ENCODE measurements at regions not wholly inside any gene's neighbourhood (a gene's known extent, or its start where the extent isn't known, plus 50 kb on each side); places are given as distances from the start of the nearest gene placed in this dataset.

- no peak for DNase-seq (ENCODE audit: low read depth)
These were observed 482.9 kb downstream of the AGTPBP1 start for GRCh38 chr9:85258823-85259370.

- no peak for DNase-seq (ENCODE audit: low read depth)
These were observed 483.5 kb downstream of the AGTPBP1 start for GRCh38 chr9:85258236-85258635.

GRCh38 chr9:85249313-85249621, 492.5 kb downstream of the AGTPBP1 start:
- DNase-seq (ENCODE audit: low read depth): no peak

DNA sequence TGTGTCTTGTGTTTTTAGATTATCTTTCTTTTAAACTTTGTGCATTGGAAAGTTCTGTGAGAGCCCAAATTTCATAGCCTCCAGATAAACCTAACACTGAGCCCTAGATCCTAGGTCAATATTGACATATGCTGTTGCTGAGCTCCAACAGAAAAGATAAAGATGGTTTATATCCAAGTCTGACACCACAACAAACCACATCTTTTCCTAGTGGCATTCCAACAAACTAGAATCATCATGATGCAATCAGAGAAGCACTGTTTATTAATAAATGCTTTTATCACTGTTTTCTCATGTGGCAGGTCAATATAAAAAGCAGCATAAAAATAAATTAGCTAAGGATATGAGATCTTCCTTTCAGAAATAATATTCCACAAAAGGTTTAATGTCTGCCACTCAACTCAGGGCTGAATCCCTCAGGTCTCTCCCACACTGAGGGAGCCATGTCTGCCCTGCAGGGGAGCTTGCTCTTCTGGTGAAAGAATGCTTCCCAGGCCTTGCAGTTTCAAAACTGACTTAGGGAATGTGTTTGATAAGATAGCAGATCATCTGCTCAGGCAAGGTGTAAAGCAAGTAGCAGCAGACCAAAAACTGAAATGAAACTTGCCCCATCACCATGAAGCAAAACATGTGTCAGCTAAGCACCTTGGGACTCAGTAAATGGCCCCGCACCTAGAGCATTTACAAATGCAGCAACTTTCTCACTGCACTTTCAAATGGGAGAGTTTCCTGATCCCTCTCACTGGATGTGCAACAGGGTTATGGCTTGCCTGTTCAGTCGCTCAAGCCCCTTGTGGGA, 493.0 kb downstream of the AGTPBP1 start:
- no peak for DNase-seq (ENCODE audit: low read depth)

DNA sequence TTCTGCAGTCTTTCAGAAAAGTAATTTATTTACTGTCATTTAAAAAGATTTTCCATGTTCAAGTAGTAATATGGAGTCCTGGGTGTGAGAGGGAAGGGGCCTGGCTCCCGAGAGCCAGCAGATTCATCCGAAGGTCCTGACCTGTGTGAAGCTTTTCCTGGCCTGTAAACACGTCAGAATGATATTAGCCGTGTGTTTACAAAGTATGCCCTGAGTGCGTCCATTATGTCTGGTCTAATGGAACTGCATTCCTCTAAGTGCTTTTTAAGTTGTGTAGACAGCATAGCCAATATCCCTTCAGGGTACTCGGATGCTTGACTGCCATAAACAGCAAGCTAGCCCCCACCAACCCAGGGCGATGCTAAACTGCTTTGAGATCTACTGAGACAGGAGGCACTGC, 495.2 kb downstream of the AGTPBP1 start:
- DNase-seq (ENCODE audit: low read depth): no peak

GRCh38 chr9:85244856-85245255, 496.9 kb downstream of the AGTPBP1 start:
- no peak for DNase-seq (ENCODE audit: low read depth)

GRCh38 chr9:85243977-85244376, 497.8 kb downstream of the AGTPBP1 start:
- no peak for DNase-seq (ENCODE audit: low read depth)

GRCh38 chr9:85237478-85237877, 504.3 kb downstream of the AGTPBP1 start:
- no peak for DNase-seq (ENCODE audit: low read depth)

- DNase-seq (ENCODE audit: low read depth): no peak
These were observed 511.7 kb downstream of the AGTPBP1 start for GRCh38 chr9:85230081-85230480.

DNA sequence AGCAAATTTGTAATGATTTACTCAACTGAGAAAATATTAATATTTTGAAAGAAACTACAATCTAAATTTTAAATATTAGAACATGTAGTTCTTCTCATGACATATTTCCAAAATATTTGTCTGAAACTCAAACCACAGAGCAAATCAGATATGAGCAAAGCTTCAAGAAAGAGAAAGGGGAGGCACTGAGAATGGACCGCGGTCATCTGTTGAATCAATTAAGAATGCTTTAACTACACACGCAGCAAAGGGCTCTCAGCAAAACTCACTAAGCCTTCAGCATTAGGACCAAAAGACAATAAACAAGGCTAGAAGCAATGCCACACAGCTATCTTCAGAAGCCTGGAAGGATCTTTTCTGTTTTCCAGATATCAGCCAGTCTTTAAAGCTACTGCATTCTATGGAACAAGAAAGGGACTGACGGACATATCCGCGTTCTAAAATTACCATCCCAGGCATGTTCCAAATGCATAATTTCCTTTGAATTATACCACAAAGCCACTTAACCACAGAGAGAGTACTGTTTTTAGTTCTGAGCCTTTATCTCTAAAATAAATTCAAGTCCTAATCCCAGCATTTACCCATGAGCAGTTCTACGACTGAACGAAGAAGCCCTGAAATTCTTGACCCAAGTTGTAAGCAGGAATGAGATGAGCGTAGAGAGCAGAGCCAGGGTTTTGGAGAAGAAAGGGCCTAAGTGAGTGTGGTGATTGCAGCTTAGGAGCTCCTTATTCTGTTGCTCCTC, 513.5 kb downstream of the AGTPBP1 start:
- no peak for DNase-seq (ENCODE audit: low read depth)

- no peak for DNase-seq (ENCODE audit: low read depth)
These were observed 516.6 kb downstream of the AGTPBP1 start for GRCh38 chr9:85225180-85225579.

GRCh38 chr9:85224729-85225128, 517.0 kb downstream of the AGTPBP1 start:
- no peak for DNase-seq (ENCODE audit: low read depth)

GRCh38 chr9:85224301-85224700, 517.5 kb downstream of the AGTPBP1 start:
- no peak for DNase-seq (ENCODE audit: low read depth)

- DNase-seq (ENCODE audit: low read depth): no peak
These were observed 518.1 kb downstream of the AGTPBP1 start for GRCh38 chr9:85223506-85224125.

- no peak for DNase-seq (ENCODE audit: low read depth)
These were observed 525.2 kb downstream of the AGTPBP1 start for GRCh38 chr9:85216601-85217000.

DNA sequence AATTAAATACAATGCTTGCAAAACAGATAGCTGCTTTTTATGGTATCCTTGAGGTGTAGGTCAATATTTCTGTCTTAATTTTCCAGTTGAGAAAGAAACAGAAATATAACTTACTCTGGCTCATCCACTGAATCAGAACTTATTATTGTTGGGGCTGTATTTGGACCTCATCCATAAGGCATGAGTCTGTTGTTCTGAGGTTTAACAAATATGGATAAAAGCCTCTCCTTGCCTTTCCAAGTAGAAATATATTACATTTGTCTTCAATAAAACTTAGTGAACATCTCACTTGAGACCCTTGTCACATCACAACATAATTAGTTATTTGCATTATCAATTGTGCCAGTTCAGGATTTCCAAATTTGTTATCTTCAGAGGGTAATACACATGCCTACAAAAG, 525.8 kb downstream of the AGTPBP1 start:
- DNase-seq (ENCODE audit: low read depth): no peak

DNA sequence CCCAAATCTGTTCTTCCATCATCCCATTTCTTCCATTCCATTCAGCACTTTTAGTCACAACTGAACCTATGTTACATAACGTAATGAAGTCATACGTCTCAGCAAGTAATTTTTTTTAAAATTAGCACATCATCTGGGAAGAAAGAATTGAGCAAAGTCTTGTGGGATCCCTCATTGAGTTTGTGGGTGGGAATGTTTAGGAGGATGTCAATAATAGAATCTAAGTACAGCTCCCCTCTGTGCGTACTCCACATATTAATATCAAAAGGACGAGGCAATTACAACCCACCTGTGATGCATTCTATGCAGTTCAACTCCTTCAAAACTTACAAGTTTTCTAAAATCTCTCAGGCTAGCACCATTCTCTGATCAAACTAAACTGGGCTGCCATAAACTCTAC, 526.3 kb downstream of the AGTPBP1 start:
- no peak for DNase-seq (ENCODE audit: low read depth)

- no peak for DNase-seq (ENCODE audit: low read depth)
These were observed 527.8 kb downstream of the AGTPBP1 start for GRCh38 chr9:85213650-85214607.

DNA sequence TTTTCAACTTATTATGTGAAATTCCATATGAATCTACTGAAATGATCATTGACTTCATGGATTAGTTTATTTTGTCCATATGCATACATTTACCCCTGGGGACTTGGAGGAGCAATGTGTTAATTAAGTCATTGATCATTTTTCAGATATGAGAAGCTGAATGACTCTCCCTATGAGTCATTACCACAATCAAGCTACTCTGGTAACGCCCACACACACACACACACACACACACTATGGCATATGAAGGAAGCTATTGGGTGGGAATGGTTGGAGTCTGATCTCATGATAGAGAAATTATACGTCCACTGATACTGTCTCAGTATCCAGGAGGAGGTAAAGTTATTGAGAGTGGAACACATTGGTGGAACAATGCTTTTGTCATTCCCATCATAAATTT, 528.9 kb downstream of the AGTPBP1 start:
- no peak for DNase-seq (ENCODE audit: low read depth)

GRCh38 chr9:85212209-85212608, 529.5 kb downstream of the AGTPBP1 start:
- no peak for DNase-seq (ENCODE audit: low read depth)

DNA sequence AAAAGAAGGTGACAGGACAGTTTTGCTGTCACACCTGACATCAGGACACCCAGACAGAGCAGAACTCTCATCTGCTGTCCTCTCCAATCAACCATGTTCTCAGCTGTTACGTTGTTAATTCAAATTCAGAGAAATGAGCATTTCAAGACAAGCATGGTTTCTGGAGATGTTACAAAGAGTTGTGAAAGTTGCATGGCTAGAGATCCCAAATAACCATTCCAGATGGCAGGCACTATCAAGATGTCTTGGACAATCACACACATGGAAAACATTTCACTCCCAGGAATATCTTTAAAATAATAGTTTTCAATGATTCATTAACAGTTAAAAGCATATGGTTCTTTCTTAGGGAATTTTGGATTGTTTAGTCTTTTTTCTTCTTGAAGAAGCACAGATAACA, 533.1 kb downstream of the AGTPBP1 start:
- DNase-seq (ENCODE audit: low read depth): no peak

DNA sequence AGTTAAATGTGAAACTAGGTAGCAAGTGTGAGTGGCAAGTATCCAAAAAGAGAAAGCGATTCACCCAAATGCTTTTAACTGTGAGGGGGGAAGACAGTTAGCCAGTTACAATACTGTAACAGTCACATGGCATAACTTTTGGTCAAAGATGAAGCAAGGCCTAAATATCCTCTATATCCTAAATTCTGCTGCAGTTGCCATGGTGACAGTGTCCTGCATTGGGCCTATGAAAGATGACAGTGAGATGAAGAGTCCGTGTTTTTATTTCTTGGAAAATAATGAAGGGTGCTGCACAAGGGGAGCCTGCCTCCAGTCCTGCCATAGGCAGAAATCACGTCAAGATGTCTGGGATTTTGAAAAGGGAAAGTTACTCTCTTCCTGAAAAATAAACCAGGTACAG, 534.6 kb downstream of the NTRK2 start:
- no peak for DNase-seq (ENCODE audit: low read depth)

Data from CMK (cell line).